Posterior vena cava (tissue), 2 donors: ENCODE measurements at regions not wholly inside any gene's neighbourhood (a gene's known extent, or its start where the extent isn't known, plus 50 kb on each side); places are given as distances from the start of the nearest gene placed in this dataset.
"Not testable (repeated sequence)": the region's sequence is repeated elsewhere in the genome, so short reads cannot be mapped to it uniquely, and the experiment has no call there.

Experiments used
- DNase-seq: peaks from one replicate; pipeline ENCODE4 v3.0.0-alpha.2; 2020; ENCODE audit warnings: low spot score
- intact Hi-C, 2 donors: fragments of 100-400 bp; cut with DNase I; formaldehyde crosslinking; loops; one replicate each; pipeline versions ENCODE4 v1.14.1 to v1.14.2; 2022 to 2023
- donor health status: DM: yes; HTN: yes; CAD: no.
- donor health status: DM: yes; HTN: yes; CAD: no.

DNA sequence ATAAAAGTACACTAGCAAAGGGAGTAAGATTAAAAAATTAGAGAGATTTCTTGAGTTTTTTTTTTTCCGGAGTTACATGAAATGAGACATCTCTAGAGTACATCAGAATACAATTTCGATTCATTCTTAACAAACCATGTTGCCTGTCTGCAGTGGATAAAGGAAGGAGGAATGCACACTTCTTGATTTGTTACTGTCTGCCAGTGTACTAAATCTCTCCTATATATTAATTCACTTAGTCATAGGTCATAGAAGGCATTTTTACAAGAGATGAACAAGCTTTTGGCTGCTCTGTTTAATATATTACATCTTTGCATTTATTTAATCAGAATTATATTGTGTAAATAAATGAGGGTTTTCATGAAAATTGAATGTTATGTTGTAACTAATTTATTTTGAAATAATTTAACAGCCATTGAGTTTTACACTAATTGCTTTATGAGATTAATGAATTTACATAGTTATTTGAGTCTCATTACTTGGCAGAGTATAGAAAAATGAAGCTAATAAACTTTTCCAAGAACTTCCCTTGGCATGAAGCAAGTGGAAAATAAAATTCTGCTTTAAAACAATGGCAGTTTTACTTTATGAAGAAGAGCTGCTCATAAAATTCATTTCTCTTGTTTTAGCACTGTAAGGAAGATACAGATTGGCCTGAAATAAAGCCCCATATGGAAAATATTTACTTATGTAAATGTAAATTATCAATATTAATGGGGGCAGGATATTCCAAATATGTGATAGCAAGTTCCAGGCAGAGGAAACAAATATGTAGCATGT lies 1284.7 kb downstream of the BRINP3 start:
- intact Hi-C loops, result no loop called here
- no peak for DNase-seq

GRCh38 chr1:189205863-189206262 lies 1271.8 kb downstream of the BRINP3 start:
- DNase-seq, result no peak
- intact Hi-C loops, result no loop called here

DNA sequence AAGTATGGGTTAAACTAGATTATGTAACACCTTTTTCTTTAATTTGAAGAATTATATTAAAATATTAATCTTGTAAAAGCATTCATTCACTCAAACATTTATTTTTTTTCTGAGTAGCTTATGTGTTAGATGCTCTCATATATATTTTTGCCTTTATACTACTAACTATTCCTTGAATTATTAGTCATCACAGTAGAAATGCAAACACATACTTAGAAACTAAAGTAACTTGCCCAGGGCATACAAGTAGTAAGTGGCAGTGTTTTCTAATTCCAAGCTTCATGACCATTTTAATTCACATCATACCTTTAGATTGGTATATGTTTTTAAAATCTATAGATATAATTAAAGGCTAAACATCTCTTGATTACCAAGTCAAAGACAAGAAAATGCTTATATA lies 1271.0 kb downstream of the BRINP3 start:
- DNase-seq, result no peak
- intact Hi-C loops, result no loop called here

DNA sequence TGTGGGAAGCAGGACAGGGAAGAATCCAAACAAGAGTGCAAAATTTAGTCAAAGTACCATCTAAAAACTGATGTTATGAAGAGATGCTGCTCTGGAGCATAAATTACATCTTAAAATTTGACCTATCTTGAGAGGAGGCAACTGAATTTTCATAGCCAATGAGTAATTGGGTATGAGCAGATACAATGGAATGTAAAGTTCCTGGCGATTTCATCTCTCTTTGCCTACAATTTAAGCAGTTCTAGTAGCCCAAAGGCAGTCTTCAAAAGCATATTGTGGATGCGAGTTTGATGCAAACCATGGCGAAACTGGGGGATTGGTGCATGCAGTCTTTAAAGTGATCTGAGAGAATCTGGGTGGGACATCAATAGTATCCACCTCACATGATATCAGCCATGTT lies 1265.9 kb downstream of the BRINP3 start:
- intact Hi-C loops, result no loop called here

DNA sequence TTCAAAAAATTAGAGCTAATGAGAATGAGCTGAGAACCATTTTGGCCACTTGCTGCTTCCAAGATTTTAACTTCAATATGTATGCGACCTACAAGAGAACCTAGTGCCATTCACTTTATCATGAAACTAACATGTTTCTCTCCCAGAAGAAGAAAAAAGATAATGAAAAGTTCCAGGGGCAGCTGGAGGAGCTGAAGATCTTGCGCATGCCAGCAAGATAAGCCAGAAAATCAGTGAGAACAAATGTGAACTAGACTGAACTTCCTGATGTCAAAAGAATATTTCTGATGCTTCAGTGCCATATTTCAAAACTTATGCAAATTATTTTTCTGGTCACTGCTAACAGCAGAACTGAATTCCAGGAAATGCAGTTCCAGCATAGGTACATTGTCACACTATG lies 1265.1 kb downstream of the BRINP3 start:
- no peak for DNase-seq
- intact Hi-C loops, result no loop called here

More for the DNA sequence above, 1265.9 kb downstream of the BRINP3 start:
- DNase-seq, result no peak

DNA sequence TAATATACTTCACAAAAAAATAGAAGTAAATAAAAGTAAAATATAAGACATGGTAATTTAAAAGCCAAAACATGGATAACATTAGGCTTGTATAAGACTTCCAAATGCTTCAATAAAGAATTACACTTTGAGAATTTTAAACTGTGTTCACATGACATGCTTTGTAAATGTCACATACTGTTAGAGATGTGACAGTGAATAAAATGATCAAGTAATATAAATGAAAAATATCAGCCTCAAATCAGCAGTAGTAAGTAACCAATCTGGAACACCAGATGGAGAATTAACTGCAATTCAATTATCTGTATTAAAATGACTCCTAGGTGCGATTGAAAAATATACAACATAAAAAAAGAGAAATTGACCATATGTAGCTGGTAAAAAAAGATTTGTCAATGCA lies 1260.8 kb downstream of the BRINP3 start:
- DNase-seq, result no peak
- intact Hi-C loops, result no loop called here

DNA sequence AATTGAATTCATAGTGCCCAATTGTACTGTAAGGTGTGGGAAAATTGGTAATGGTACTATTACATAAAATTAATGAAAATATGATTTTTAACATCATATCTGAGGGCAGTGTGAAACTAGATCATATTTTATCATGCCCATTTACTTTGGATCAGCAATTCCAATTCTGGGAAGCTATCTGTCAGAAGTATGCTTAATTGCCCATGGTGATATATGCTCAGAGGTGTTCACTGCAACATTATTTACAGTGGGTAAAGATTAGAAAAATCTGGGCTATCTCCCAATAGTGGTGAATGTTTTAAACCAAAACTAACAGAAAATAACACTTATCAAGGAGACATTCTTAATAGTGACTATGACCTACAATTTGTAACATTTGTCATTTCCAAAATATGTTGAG lies 1260.0 kb downstream of the BRINP3 start:
- intact Hi-C loops, result no loop called here

DNA sequence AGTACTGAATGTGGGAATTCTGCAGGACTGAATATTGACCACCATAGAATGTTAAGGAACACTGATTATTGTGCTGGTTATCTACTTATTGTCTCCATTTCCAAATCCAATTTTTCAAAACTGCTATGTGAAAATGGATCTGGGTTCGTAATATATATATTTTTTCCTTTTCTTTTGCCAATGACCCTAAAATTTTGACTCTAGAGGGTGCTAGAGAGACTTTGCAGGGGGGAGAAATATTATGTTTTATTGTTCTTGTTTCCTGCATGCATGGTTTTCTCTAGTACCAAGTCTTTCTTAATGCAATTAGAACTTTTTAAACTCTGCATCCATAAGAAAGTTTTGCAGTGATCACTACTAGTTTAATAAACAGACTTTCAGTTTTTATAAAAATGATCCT lies 1256.9 kb downstream of the BRINP3 start:
- intact Hi-C loops, result no loop called here
- no peak for DNase-seq

More for the DNA sequence above, 1260.0 kb downstream of the BRINP3 start:
- no peak for DNase-seq

- peak; percentile 68 for DNase-seq
- intact Hi-C loops, result not testable (repeated sequence)
Observed at GRCh38 chr1:189225794-189226145, 1251.9 kb downstream of the BRINP3 start.

- no peak for DNase-seq
- intact Hi-C loops, result no loop called here
Observed at GRCh38 chr1:189226779-189227178, 1250.9 kb downstream of the BRINP3 start.

- DNase-seq, result no peak
- intact Hi-C loops, result no loop called here
Observed at GRCh38 chr1:189237008-189237407, 1240.7 kb downstream of the BRINP3 start.

GRCh38 chr1:189253601-189254350 lies 1223.9 kb downstream of the BRINP3 start:
- intact Hi-C loops, result no loop called here
- no peak for DNase-seq

- intact Hi-C loops, DNase-seq: not testable (repeated sequence)
Observed at GRCh38 chr1:189261128-189261527, 1216.5 kb downstream of the BRINP3 start.

DNA sequence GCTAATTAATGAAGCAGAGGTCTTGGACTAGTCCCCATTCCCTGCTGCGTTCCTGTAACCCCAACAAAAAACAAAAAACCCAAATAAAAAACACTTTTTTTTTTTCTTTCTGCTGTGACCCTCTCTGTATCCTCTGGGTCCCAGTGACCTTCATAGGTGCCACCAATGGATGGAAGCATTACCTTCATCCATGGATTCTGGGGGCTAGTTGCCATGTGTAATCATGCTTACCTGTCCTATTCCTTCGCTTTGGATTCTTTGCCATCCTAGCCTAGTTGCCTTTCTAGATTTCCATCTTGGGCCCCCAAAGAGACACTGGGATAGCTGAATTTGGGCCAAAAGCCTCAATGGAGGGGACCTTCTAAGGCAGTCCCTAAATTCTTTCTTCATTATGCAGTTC lies 1208.7 kb downstream of the BRINP3 start:
- intact Hi-C loops, result no loop called here
- no peak for DNase-seq

GRCh38 chr1:189274267-189274666 lies 1203.4 kb downstream of the BRINP3 start:
- intact Hi-C loops, result no loop called here
- DNase-seq, result no peak

DNA sequence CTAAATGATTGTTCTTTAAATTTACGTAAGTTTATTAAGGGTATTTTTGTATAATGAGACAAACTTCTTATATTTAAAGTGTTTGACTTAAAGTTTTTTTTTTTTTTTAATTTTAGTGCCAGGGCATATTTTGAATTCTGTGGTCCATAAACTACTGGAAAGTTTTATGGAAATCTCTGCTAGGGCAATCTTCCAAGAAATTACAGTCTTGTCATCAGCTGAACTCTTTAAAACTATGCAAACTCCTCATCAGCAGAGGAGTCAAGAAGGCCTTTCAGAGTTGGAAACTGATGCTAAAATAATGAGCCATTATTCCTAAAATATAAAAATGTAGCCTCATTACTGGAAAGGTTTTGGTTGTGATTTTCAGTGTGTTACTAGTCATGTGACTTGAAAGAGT lies 1201.9 kb downstream of the BRINP3 start:
- intact Hi-C loops, result no loop called here

GRCh38 chr1:189289346-189289745 lies 1188.3 kb downstream of the BRINP3 start:
- DNase-seq, result no peak
- intact Hi-C loops, result no loop called here

More for the DNA sequence above, 1201.9 kb downstream of the BRINP3 start:
- no peak for DNase-seq

GRCh38 chr1:189301235-189301634 lies 1176.4 kb downstream of the BRINP3 start:
- intact Hi-C loops, result no loop called here

DNA sequence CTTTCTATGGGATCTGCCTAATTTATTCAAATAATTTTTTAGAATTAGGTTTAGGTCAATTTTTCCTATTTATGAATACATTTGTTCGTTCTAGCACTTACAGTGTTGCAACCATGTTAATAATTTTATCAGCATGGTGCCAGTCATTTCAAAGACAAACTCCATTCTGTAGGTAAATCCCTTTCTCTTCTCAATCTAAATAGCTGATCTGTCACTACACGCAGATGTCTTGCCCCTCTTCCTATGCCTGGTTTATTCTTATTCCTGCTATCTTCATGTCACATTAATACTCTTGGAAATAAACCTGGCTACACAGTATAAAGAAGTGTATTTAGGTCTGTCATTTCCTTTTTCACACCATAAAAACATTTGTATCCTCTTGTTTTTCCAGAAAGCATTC lies 1172.4 kb downstream of the BRINP3 start:
- no peak for DNase-seq
- intact Hi-C loops, result no loop called here

More at GRCh38 chr1:189301235-189301634, 1176.4 kb downstream of the BRINP3 start:
- no peak for DNase-seq

DNA sequence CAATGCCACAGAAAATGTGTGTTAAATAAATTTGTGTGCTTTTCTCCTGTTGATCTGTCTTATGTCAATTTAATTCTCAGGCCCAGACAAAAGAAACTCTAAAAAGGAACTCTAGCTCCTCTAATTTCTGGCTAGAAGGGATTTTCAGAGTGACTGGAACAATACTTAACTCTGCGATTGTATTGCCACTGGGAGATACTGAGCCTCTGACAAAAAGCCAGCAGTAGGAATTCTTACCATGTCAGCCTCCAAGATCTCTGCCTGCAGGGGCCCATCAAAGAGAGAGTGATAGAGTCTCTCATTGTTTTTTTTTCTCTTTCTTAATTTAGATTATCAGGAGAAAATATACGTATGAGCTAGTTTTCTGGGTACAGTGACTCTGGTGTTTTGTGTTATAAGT lies 1165.7 kb downstream of the BRINP3 start:
- DNase-seq, result no peak
- intact Hi-C loops, result no loop called here

DNA sequence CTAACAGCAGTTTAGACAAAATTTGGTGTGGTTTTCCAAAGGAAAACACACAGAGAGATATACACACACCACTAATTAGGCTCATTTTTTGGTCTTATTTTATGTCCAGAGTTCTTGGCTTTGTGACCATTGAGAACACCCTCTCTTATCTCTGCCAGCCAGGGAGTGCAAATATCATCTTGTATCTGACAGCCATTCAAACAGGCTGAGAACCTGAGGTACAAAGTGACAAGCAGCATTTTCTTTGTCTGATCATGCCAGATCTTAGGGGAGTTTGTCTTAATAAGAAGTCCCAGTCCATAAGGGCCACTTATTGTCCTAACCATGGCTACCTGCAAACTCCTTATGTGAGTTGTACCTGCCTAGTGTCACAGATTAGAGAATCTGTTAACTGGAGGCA lies 1165.2 kb downstream of the BRINP3 start:
- no peak for DNase-seq
- intact Hi-C loops, result no loop called here
